IMR-90 (cell line): ENCODE measurements at regions not wholly inside any gene's neighbourhood (a gene's known extent, or its start where the extent isn't known, plus 50 kb on each side); places are given as distances from the start of the nearest gene placed in this dataset.

ENCODE experiments used
- CEBPB ChIP-seq: IDR thresholded peaks from 2 replicates; pipeline ENCODE4 v1.6.1; 2012; ENCODE audit warnings: low read depth, low read length, improper control_type of control experiment
- CHD1 ChIP-seq: IDR thresholded peaks from 2 replicates; pipeline ENCODE4 v1.6.1; 2012; ENCODE audit warnings: low read depth, low read length, improper control_type of control experiment
- MAFK ChIP-seq: IDR thresholded peaks from 2 replicates; pipeline ENCODE4 v1.6.1; 2012; ENCODE audit warnings: low read depth, low read length, improper control_type of control experiment
- MAZ ChIP-seq: IDR thresholded peaks from 2 replicates; pipeline ENCODE4 v1.6.1; 2012; ENCODE audit warnings: low read depth, mild to moderate bottlenecking, low read length, improper control_type of control experiment, moderate library complexity, borderline replicate concordance
- MXI1 ChIP-seq: IDR thresholded peaks from 2 replicates; pipeline ENCODE4 v1.6.1; 2012; ENCODE audit warnings: low read depth, mild to moderate bottlenecking, low read length, moderate library complexity, borderline replicate concordance
- POLR2A ChIP-seq: IDR thresholded peaks from 2 replicates; pipeline ENCODE4 v1.6.1; 2012; ENCODE audit warnings: mild to moderate bottlenecking, low read depth, low read length
- RAD21 ChIP-seq: IDR thresholded peaks from 2 replicates; pipeline ENCODE4 v1.6.1; 2012; ENCODE audit warnings: low read length, improper control_type of control experiment
- RCOR1 ChIP-seq: IDR thresholded peaks from 2 replicates; pipeline ENCODE4 v1.6.1; 2012; ENCODE audit warnings: mild to moderate bottlenecking, low read length, improper control_type of control experiment; ENCODE audit not compliant: insufficient replicate concordance
- RFX5 ChIP-seq: IDR thresholded peaks from 2 replicates; pipeline ENCODE4 v1.8.0; 2012; ENCODE audit warnings: low read depth, mild to moderate bottlenecking, low read length, moderate library complexity
- SMC3 ChIP-seq: fragments of 150-350 bp; IDR thresholded peaks from 2 replicates; pipeline ENCODE4 v1.6.1; 2016; ENCODE audit warnings: low read depth, mild to moderate bottlenecking, antibody characterized with exemption, low read length, moderate library complexity
- TF ChIP-seq, protein P1 (sequence below): conservative IDR thresholded peaks from 2 replicates; pipeline ENCODE4 v1.5.1; 2012; ENCODE audit warnings: mild to moderate bottlenecking, low read depth, low read length, improper control_type of control experiment
- TF ChIP-seq, protein P2 (sequence below): fragments of 150-350 bp; IDR thresholded peaks from 2 replicates; pipeline ENCODE4 v1.6.1; 2017; ENCODE audit warnings: mild to moderate bottlenecking, antibody characterized with exemption, low read length, low read depth
- TF ChIP-seq, protein P3 (sequence below): fragments of 150-350 bp; IDR thresholded peaks from 2 replicates; pipeline ENCODE4 v1.6.1; 2016; ENCODE audit warnings: low read depth, mild to moderate bottlenecking, low read length, moderate library complexity, borderline replicate concordance

DNA sequence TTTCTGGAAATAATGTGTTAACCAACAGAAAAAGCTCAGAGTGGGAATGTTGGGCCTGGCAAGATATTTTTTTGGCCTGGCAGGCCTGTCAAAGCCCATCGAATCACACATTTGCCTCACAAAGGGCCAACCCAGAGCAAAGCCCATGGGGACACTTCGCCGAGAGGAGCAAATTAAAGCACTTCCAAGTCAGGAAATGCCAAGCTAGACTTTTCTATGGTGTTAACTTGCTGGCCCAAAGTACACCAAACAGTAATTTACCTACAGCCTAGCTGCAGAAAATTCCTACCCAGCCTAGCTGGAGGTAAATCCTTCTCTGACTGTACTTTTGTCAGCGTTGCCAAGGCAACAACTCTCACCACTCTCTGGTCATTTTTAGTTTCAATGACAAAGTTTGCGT, 288.6 kb upstream of the LDB2 start:
- TF ChIP-seq, protein P1, sequence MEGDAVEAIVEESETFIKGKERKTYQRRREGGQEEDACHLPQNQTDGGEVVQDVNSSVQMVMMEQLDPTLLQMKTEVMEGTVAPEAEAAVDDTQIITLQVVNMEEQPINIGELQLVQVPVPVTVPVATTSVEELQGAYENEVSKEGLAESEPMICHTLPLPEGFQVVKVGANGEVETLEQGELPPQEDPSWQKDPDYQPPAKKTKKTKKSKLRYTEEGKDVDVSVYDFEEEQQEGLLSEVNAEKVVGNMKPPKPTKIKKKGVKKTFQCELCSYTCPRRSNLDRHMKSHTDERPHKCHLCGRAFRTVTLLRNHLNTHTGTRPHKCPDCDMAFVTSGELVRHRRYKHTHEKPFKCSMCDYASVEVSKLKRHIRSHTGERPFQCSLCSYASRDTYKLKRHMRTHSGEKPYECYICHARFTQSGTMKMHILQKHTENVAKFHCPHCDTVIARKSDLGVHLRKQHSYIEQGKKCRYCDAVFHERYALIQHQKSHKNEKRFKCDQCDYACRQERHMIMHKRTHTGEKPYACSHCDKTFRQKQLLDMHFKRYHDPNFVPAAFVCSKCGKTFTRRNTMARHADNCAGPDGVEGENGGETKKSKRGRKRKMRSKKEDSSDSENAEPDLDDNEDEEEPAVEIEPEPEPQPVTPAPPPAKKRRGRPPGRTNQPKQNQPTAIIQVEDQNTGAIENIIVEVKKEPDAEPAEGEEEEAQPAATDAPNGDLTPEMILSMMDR = no peak
- TF ChIP-seq POLR2A (no peak), MAZ (no peak), RFX5 (no peak), CEBPB (no peak), RAD21 (no peak), RCOR1 (no peak), CHD1 (no peak), MAFK (no peak), SMC3 (no peak), MXI1 (no peak)
- TF ChIP-seq, protein P2, sequence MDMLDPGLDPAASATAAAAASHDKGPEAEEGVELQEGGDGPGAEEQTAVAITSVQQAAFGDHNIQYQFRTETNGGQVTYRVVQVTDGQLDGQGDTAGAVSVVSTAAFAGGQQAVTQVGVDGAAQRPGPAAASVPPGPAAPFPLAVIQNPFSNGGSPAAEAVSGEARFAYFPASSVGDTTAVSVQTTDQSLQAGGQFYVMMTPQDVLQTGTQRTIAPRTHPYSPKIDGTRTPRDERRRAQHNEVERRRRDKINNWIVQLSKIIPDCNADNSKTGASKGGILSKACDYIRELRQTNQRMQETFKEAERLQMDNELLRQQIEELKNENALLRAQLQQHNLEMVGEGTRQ = no peak
- TF ChIP-seq, protein P3, sequence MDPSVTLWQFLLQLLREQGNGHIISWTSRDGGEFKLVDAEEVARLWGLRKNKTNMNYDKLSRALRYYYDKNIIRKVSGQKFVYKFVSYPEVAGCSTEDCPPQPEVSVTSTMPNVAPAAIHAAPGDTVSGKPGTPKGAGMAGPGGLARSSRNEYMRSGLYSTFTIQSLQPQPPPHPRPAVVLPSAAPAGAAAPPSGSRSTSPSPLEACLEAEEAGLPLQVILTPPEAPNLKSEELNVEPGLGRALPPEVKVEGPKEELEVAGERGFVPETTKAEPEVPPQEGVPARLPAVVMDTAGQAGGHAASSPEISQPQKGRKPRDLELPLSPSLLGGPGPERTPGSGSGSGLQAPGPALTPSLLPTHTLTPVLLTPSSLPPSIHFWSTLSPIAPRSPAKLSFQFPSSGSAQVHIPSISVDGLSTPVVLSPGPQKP = no peak
